Spleen (tissue), 7 donors: ENCODE measurements at regions not wholly inside any gene's neighbourhood (a gene's known extent, or its start where the extent isn't known, plus 50 kb on each side); places are given as distances from the start of the nearest gene placed in this dataset.

ENCODE experiments used
- POLR2A ChIP-seq, 3 donors: fragments of 450-650 bp; IDR thresholded peaks; one replicate each; pipeline ENCODE4 v1.5.1; 2017; ENCODE audit warnings: antibody characterized with exemption in 3 of 3, mild to moderate bottlenecking in 1 of 3
- POLR2AphosphoS5 ChIP-seq, 3 donors: sonication (generic); formaldehyde crosslinking; IDR thresholded peaks; one replicate each; pipeline ENCODE4 v1.5.1; 2017; ENCODE audit warnings: antibody characterized with exemption in 3 of 3
- TF ChIP-seq, protein P1 (sequence below), 11 experiments: fragments of 200-600 bp in 7 of 11; fragments of 450-650 bp in 4 of 11; sonication (generic) in 4 of 11; IDR thresholded peaks in 8 of 11; conservative IDR thresholded peaks in 3 of 11; 1 replicate in 7 of 11; 2 replicates in 4 of 11; pipeline versions ENCODE4 v1.4.0 to v1.8.0; 2016 to 2021; ENCODE audit warnings: antibody characterized with exemption in 11 of 11, inconsistent platforms in 4 of 11, mild to moderate bottlenecking in 1 of 11
- donor health status: DM: no; HTN: no; CAD: no; lungs with moderate emphysema.
- donor health status: DM: no; HTN: no; CAD: no.
- donor health status: DM: no; HTN: no; CAD: no.

- TF ChIP-seq, protein P1, sequence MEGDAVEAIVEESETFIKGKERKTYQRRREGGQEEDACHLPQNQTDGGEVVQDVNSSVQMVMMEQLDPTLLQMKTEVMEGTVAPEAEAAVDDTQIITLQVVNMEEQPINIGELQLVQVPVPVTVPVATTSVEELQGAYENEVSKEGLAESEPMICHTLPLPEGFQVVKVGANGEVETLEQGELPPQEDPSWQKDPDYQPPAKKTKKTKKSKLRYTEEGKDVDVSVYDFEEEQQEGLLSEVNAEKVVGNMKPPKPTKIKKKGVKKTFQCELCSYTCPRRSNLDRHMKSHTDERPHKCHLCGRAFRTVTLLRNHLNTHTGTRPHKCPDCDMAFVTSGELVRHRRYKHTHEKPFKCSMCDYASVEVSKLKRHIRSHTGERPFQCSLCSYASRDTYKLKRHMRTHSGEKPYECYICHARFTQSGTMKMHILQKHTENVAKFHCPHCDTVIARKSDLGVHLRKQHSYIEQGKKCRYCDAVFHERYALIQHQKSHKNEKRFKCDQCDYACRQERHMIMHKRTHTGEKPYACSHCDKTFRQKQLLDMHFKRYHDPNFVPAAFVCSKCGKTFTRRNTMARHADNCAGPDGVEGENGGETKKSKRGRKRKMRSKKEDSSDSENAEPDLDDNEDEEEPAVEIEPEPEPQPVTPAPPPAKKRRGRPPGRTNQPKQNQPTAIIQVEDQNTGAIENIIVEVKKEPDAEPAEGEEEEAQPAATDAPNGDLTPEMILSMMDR (IDR thresholded peaks at IDR 0.05 in 8 of 11, conservative IDR thresholded peaks at IDR 0.05 in 3 of 11) = no peak
- TF ChIP-seq POLR2A (IDR thresholded peaks at IDR 0.05) = no peak
- no peak for TF ChIP-seq POLR2AphosphoS5 (IDR thresholded peaks at IDR 0.05)
Observed at GRCh38 chr16:11416228-11417001, 71.2 kb downstream of the RMI2 start.
